ENCODE measurements at regions not wholly inside any gene's neighbourhood (a gene's known extent, or its start where the extent isn't known, plus 50 kb on each side); places are given as distances from the start of the nearest gene placed in this dataset.

DNA sequence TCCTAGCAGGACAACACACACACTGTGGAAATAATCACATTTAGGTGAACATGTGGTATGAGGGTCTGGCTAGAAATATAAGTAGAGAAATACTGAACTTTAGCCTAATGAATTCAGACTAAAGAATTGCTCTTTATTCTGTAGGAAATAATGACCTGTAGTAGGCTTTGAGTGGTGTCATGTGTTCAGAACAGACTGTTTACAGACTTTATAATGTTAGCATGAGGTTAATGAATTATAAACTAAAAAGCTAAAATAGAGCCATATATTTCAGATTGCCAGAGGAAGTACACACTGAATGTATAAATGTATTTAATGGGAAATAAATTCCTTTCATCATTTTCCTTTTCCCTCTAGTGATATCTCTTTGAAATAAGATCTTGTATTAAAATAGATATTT lies 669.5 kb upstream of the EPHA7 start:
- Histone ChIP-seq H3K36me3 (no peaks in the 10 kb centered on the region), H3K4me3 (no peak overlapping the region)
- TF ChIP-seq, protein P1, sequence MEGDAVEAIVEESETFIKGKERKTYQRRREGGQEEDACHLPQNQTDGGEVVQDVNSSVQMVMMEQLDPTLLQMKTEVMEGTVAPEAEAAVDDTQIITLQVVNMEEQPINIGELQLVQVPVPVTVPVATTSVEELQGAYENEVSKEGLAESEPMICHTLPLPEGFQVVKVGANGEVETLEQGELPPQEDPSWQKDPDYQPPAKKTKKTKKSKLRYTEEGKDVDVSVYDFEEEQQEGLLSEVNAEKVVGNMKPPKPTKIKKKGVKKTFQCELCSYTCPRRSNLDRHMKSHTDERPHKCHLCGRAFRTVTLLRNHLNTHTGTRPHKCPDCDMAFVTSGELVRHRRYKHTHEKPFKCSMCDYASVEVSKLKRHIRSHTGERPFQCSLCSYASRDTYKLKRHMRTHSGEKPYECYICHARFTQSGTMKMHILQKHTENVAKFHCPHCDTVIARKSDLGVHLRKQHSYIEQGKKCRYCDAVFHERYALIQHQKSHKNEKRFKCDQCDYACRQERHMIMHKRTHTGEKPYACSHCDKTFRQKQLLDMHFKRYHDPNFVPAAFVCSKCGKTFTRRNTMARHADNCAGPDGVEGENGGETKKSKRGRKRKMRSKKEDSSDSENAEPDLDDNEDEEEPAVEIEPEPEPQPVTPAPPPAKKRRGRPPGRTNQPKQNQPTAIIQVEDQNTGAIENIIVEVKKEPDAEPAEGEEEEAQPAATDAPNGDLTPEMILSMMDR (IDR thresholded peaks at IDR 0.05) = no peak

DNA sequence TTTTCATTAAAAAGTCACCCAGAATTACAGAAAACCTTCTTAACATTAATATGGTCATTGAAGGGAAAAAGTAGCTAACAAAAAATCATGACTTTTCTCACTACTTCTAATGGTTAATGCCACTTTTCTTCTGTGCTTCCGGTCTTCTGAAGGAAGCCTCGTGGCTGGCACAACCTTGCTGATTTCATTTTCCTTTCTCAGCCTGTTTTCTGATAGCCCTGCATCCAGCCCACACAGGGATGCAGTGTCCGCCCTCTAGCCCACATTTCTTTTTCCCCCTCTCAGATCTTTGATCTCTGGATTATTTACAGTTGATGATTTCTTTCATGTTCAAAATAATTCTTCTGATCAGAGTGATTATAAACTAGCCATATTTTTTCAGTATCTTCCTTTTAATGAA lies 655.4 kb upstream of the EPHA7 start:
- Histone ChIP-seq H3K9me3 (no peaks in the 10 kb centered on the region), H3K36me3 (no peaks in the 10 kb centered on the region), H3K4me1 (no peaks in the 10 kb centered on the region), H3K4me3 (no peak overlapping the region), H3K27me3 (no peaks in the 10 kb centered on the region), H3K27ac (no peak overlapping the region)
- DNase-seq = no peak
- TF ChIP-seq, protein P1 (IDR thresholded peaks at IDR 0.05) = no peak
- intact Hi-C loops (cut with DNase I; ENCODE audit: low total_unique reads) = no loop called here

More for the DNA sequence above, 669.5 kb upstream of the EPHA7 start:
- intact Hi-C loops (cut with DNase I; ENCODE audit: low total_unique reads) = no loop called here
- no peak for DNase-seq
- H3K9me3 ChIP-seq = no peaks in the 10 kb centered on the region
- no peaks in the 10 kb centered on the region for H3K4me1 ChIP-seq
- no peak overlapping the region for H3K27ac ChIP-seq
- H3K27me3 ChIP-seq = no peaks in the 10 kb centered on the region

DNA sequence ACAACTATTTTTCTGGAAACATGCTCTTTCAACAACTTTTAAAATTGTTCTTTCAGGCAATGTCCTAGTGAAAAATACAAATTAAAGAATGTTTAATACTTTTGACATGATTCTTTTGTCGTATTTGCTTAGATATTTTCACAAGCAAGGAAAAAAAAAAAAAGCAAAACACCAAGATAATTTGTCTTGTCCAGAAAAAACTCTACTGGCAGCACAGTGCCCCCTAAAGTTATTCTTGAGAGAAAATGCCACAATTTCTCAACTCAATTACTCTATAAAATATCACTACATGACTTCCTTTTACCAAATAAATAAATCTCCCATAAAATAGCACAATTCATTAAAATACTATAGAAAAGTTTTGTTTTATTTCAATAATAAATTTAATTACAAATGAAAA lies 652.5 kb upstream of the EPHA7 start:
- intact Hi-C loops (cut with DNase I; ENCODE audit: low total_unique reads) = no loop called here
- Histone ChIP-seq H3K9me3 (no peaks in the 10 kb centered on the region), H3K27me3 (no peaks in the 10 kb centered on the region), H3K27ac (no peak overlapping the region), H3K36me3 (no peaks in the 10 kb centered on the region), H3K4me1 (no peaks in the 10 kb centered on the region), H3K4me3 (no peak overlapping the region)
- TF ChIP-seq, protein P1 (IDR thresholded peaks at IDR 0.05) = no peak
- no peak for DNase-seq

DNA sequence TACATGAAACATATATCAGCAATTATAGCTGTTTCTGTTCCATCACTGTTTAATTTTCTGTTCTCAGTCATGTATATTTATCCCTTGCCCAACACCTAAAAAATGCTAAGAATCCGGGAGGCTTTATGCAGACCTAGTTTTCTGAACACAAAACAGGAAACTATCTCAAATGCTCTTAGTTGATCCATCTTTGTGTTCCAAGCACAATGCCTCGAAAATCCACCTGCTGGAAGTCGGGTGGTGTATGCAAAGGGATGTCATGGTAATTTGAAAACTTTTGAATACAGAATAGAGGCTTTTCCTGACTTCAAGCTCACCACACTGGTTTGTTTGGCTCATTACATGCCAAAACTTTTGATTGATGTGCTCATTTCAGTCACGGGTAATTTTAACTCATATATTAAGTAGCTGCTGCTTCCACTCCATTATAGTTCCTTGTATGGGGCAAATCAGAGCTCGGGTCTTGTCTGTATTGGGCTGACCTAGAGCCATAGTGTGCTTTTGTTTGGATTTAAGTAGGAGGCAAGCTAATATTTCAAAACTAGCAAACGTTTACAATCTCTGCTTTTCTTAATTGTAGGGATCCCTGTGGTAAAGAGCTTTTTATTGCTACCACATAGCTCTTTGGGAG lies 646.5 kb upstream of the EPHA7 start:
- intact Hi-C loops (cut with DNase I; ENCODE audit: low total_unique reads) = no loop called here

DNA sequence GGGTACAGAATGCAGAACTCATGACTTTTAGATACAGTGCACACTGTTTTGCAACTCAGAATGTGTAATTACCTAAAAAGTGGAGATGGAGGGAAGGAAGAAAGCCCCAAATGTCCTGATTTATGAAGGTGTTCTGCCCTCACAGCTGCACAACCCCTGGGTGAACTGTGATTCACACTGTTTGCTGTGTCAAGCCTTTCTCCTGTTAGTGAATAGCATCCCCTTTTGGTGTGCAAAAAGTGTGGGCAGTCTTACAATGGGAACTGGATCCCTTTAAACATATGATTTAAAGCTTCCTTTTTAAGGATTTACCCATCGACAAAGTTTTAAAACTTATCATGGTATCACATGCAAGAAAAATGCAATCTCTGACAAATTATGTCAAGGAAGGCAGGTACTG lies 633.4 kb upstream of the EPHA7 start:
- no peaks in the 10 kb centered on the region for H3K27me3 ChIP-seq
- H3K4me1 ChIP-seq = no peaks in the 10 kb centered on the region
- H3K27ac ChIP-seq = no peak overlapping the region
- no peak overlapping the region for H3K4me3 ChIP-seq
- H3K36me3 ChIP-seq = no peaks in the 10 kb centered on the region
- TF ChIP-seq, protein P1 (IDR thresholded peaks at IDR 0.05) = no peak
- no peaks in the 10 kb centered on the region for H3K9me3 ChIP-seq
- DNase-seq = no peak
- intact Hi-C loops (cut with DNase I; ENCODE audit: low total_unique reads) = no loop called here

More for the DNA sequence above, 646.5 kb upstream of the EPHA7 start:
- Histone ChIP-seq H3K4me1 (no peaks in the 10 kb centered on the region), H3K27me3 (no peaks in the 10 kb centered on the region), H3K4me3 (no peak overlapping the region), H3K27ac (no peak overlapping the region), H3K36me3 (no peaks in the 10 kb centered on the region), H3K9me3 (no peaks in the 10 kb centered on the region)
- no peak for DNase-seq
- TF ChIP-seq, protein P1 (IDR thresholded peaks at IDR 0.05) = no peak

DNA sequence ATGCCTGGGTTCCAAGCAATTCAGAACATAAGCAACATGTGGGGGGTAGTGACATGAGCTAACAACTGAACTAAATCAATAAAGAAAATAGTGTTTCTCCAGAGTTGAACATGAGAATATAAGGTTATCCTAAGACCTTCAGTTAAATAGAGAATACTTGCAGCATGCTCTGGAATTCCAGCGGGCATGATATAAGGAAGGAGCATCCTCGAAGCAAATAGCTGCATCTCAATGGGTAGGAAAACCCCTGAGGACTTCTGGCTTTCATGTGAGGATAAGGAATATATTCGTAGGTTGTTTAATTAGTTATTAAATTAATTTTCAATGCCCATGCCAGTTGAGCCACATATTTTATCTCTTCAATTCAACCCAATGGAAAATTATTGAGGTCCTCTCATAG lies 631.2 kb upstream of the EPHA7 start:
- Histone ChIP-seq H3K4me1 (no peaks in the 10 kb centered on the region), H3K27ac (no peak overlapping the region), H3K36me3 (no peaks in the 10 kb centered on the region), H3K27me3 (no peaks in the 10 kb centered on the region), H3K9me3 (no peaks in the 10 kb centered on the region), H3K4me3 (no peak overlapping the region)
- TF ChIP-seq, protein P1 (IDR thresholded peaks at IDR 0.05) = no peak
- intact Hi-C loops (cut with DNase I; ENCODE audit: low total_unique reads) = no loop called here
- DNase-seq = no peak
